ENCODE measurements at regions not wholly inside any gene's neighbourhood (a gene's known extent, or its start where the extent isn't known, plus 50 kb on each side); places are given as distances from the start of the nearest gene placed in this dataset.

DNA sequence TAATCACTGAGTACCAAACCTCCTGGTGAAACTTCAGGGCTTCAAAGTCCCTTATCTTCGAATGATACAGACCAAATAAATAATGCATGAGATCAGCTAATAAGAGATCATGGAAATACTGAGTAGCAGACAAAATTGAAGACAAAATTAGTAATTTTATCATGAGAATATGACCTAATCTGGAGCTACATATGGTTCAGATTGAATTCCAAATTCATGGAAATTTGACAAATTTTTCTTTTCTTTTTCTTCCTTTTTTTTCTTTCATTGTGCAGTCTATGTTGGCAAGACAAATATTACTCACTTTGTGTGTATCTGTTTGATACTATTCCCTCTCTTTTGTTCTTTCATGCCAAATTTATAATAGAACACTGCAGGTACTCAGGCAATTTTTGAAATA, 218.1 kb upstream of the KCNJ16 start:
- no peak for DNase-seq

DNA sequence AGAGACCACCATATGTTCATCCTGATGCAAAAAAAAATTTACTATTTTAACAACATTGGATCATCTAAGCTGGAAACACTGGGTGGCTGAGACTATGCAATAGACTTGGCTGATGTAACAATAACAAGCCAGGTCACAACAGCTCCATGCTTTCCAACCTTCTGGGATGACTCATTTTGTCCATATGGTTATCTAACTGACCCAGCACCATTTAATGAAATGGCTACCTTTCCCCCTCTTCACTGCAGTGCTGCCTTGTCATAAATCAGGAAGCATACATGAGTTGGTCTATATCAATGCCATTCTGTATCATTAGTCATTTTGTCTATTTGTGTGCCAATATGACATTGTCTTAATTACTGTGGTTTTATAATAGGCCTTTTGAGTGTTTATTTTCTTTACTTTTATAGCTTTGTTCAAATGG, 217.6 kb upstream of the KCNJ16 start:
- no peak for DNase-seq

DNA sequence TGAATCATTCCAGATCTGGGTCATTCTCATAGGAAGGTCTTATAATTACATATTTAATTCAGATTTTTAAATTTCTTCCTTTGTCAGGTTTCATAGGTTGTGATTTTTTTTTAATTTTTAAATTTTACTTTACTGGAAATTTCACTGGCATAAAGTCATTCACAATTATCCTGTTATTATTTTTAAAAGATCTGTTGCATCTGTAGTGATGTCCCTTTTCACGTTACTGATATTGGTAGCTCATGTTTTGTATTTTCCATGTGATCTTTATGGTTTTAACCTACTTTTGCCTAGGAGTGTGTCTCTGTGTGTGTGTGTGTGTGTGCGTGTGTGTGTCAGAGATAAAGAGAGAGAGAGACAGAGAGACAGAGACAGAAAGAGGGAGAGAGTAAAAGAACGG, 216.6 kb upstream of the KCNJ16 start:
- DNase-seq: no peak

DNA sequence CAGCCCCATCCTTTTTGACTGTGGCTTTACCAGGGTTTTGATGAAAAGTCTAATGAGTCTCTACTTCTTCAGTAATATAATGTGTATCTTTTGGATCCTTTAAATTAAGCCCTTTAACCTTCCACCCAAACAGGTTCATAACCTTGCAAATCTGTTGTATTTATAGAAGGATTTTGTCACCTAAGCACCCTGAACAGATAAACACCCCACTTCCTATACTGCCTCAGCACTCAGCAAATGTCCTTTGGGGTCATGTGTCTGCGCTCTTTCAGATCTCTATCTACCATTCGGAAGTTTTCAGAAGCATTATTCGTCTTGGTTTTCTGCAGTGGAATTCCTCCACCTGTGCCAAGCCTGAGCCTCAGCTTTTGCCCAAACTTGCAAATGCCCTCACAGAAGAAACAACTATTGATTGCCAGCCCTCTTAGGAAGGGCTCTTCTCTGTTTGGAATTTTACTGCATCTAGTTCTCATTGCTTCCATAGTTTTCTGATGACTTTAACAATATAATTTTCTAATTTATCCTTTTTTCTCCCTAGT, 214.8 kb upstream of the KCNJ16 start:
- no peak for DNase-seq

DNA sequence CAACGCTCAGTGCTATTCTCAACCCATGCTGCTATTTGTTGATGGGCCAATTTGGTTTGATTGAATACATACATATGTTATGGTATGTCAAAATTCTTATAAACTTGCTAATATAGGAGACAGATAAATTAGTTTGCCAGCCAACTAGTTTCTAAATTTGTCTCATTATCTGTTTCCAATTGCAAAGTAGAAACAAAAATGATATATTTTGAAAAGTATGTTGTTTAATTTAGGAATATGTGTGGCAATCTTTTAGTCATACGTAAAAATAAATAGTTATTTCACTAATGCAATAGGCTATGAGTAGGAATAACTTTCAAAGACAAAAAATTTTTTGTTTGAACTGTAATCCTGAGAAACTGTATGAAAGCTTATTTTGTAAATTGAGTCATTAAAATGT, 210.6 kb upstream of the KCNJ16 start:
- no peak for DNase-seq

DNA sequence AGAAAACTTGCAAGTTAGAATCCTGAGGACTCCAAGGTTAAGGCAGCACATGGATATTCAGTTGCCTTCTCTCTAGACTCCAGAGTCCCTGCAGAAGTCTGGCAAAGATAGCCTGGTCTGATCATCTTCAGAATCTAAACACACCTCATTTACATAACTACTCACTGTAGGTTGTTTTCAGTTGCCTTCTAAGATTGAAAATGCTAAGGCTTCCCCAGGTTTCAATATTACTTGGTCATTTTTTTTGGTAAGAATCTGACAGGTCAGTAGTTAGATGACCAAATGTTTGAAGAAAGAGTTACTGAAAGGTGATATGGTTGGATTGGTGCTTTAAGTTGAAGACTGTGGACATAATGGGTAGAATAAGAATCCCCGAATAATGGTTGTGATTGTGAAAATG, 205.4 kb upstream of the KCNJ16 start:
- no peak for DNase-seq

DNA sequence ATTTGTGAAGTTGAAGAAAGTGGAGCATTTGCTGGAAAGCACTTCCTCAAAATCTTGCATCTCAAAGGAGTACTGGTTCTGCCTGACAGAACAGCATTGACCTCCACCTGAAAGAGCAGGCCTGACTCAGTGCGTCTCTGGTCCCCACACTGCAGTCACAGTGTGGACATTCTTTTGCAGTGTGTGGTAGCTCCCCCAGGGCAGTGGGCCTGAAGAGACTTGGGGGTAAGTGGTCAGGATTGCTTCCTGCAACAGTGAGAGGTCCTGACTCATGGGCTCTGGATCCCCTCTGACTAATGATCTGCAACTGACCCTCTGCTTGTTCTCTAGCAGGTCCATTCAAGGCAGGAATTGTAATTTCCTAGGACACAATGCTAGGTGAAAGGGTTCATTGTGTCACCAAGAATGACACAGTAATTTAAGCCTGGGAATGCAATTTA, 204.9 kb upstream of the KCNJ16 start:
- DNase-seq: no peak

DNA sequence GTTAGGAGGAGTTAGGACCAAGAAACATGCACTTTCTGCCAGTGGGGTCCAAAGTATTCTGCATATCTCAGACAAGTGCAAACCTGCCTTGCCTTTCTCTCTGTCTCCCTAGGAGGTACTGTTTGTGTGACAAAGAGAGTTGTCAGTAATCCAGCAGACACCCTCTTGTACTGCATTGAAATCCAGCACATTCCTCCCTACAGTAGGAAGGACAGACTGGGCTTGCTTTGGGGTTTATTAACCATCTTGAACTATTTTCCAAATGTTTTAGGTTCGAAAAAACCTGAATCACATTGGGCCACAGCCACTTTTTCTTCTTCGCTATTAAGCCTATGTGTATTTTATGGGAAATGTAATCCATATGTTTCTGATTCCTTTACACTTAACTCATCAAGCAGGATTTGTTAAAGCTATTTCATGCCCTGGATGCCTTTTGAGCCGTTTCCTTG, 204.2 kb upstream of the KCNJ16 start:
- DNase-seq: no peak

DNA sequence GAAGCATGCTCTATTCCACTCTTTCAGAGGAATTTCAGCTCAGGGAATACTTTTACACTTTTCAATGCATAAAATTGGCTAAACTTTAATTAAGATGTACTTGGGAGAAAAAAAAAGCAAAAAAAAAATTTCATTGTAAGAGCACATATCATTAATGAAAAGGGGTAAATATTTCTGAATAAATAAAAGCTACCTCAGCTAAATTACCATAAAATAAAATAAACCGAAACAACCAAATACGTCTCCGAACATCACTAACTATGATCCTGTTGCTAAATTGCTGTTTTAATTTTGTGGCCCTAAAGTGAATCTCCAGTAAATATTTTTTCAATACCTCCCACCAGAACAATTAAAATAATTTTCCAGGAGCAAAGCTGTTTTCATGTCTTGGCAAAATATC, 203.7 kb upstream of the KCNJ16 start:
- DNase-seq: no peak

DNA sequence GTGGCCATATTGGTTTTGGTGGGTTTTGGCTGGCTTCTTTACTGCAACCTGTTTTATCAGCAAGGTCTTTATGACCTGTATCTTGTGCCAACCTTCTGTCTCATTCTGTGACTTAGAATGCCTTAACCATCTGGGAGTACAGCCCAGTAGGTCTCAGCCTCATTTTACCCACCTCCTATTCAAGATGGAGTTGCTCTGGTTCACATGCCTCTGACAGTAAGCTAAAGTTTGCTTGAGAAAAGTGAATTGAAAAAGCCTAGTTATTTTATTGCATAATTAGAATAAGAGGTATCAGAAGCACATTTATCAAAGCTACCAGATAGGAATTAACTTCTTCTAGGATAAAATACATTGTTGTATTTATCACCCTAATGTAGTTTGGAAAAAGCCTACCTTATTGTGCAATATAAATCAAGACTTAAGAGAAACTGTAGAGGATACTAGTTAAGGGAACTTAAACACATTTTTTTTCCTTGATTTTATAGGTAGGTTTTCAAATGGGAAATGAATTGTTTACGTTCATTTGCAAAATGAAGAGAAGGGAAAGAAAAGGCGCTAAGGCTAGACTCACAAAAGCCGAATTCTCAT, 202.3 kb upstream of the KCNJ16 start:
- no peak for DNase-seq

DNA sequence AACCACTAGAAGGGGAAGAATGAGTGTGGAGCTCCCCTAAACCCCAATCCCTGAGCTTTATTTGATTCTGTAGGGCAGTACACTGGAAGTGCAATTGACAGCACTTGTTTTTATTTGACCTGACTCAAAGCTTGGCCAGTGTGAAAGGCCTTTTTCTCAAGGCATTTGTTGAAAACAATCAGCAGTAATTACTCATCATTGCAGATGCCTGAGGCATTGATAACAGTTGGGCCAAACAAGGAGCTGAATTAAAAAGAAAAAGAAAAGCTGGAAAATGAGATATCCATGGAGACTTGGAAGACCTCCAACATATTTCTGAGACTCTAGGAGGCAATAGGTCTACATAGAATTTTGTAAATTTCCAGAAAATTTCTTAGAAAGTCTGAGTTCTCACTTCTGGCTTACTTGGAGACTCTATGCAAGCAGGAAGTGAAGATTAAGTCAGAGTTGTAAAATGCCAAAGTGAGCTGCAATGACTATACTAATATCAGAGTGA, 200.8 kb upstream of the KCNJ16 start:
- no peak for DNase-seq

DNA sequence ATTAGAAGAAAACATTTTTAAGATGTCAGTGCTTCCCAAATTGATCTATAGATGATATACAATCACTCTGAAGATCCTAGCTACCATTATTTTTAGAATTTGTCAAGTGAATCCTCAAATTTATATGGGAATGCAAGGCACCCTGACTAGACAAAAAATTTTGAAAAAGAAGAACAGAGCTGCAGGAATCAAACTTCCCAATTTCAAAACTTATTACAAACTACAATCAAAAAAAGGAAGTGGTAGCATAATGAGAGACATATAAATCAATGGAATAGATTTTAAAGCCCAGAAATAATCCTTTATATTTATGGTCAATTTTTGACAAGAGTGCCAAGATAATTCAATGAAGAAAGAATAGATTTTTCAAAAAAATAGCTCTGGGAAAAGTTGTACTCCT, 198.3 kb upstream of the KCNJ16 start:
- DNase-seq: no peak

DNA sequence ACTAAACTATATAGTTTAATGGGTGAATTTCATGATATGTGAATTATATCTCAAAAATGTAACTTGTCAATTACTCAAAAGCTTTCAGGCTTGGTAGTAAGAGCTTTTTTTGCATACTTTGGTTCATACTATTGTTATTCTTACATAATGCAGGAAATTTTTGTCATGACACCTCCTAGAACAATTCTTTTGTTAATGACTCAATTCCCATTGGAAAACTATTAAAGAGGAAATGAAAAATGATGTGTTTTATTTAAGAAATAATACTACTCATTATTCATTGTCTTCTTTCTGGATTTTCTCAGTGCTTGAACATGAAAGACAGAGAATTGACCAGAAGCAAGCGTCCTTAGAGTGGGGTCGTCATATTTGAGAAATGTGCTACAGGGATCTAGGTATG, 196.4 kb upstream of the KCNJ16 start:
- DNase-seq: no peak

DNA sequence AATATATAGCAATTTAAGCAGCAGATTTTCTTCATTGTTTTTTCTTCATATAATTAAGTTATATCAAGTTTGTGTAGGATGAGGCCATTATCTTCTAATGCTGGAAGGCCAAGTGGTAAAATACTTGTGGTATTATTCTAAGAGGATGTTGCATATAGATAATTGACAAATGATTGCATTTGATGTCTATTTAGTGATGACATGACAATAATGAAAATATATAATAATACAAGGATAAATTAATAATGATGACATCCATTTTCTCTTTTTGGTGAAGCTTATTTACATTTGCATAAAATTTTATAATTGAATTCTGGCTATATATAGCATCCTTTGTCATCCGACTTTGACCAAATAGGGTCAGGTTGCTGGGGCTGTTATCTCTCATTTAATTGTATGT, 195.4 kb upstream of the KCNJ16 start:
- no peak for DNase-seq

DNA sequence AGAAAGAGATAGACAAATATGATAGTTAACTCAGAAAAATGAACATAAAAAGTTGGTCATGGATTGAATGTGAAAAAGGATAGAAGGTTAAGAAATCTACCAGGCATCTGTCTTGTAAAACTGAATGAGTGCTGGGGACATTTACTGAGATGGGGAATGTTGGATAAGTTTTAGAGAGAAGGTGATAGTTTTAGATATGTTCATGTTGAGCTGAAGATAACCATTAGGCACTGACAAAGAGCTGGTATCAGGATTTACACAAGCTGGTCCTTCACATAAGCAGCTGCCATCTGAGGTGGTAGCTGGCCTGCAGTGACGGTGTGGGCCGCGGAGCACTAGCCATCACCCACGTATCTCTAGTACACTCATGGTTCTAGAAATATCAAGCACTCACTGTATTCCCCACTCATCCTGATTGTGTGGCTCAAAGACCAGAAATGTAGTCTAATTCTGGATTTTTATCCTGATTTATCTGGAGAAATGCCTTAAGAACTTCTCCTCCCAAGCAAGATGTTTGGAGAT, 194.4 kb upstream of the KCNJ16 start:
- DNase-seq: no peak

DNA sequence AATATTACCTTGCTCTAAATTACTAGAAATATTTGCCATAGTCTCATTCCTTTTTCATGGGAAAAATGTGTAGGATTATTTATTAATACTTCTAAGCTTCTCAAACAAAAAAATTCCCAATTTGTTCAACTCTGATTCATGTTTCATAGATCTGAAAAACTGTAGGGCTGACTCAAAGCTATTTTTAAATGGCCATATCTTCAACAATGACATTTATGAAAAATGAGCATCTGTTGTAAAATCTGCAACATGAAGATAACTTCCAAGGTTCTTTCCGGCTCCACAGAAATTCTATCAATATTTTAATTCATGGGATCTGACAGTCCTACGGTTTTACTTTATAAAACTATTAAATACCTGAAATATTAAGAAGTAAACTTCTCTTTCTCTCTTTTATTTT, 192.7 kb upstream of the KCNJ16 start:
- no peak for DNase-seq

DNA sequence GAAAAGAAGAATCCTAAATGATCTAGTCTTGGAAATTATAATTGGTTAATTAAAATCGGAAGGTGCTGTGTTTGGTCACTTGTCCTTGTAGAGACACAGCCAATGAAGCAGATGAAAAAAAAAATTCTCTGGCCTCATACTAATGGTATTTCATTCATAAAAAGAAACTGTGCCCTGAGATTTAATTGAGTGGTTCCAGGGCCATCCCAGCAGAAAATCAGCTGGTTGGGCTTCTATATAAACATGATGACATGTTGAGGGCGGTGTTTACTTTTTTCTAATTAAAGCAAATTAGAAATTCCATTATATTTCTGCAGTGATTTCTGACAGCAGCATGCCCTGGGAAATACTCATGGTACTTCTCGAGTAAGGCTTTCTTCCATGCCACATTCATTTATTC, 191.9 kb upstream of the KCNJ16 start:
- DNase-seq: no peak

DNA sequence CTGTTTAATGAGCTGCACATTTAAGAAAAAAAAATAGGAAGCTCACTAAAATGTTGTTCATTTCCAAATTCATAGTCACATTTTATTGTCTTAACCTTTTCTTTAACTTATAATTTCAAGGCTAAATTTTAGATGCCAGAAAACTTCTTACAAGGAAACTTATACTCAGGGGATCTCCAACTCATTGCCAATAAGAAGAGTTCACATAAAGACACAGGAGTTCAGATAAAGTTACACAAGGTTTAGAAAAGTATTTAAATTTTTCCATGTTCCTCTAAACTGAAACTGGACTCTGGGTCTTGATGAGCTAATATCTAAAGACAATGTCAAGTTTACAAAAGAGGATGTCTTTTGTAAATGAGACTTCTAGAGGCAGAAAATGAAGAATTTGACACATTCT, 190.7 kb upstream of the KCNJ16 start:
- DNase-seq: no peak

DNA sequence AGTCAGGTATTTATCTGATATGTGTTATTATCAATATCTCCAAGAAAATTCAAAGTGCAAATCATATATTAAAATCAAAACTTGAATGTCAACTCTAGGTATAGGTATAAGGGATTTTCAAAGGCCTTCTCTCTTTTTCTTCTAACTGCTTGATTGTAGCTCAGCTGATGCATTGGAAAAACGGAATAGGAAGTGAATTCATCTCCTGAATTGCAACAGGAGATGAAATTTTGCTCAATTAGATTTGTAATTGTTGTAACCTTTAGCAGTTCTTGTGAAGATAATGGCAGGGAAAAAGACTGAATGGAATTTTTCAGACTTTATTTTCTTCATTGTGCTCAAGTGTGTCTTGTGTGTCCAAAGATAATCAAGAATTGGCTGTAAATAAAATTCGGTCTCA, 190.2 kb upstream of the KCNJ16 start:
- DNase-seq: no peak

DNA sequence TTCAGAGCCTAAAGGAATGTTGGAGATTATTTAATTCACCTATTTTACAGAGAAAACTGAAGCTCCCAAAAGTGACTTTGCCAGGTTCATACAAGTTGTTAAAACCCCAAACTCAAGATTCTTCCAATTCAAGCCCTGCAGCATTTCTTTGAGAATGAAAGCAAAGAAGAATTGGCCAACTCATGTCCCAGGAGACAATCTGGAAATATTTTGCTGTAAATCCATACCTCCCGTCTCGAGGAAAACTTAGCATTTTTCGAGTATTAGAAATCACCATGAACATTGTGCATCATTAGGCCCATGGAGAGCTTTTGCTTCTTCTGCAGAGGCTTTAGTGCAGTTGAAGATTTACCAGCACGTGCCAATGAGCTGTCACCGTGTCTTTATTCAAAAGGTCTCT, 176.4 kb upstream of the KCNJ16 start:
- DNase-seq: no peak

DNA sequence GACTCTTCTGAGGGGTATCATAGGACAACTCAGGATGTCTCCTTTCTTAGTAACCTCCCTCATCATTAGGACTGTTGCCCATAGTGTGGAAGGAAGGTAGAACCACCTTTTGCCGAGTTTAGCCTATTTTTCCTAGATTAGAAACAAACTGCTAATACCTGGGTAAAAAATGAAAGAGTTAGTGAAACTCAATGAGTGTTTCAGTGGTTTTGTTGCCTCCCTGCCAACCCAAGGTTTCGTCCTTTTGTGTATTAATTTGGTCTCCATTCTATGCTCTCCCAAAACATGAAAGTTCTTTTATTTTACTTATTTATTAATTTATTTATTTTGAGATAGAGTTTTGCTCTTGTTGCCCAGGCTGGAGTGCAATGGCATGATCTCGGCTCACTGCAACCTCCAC, 174.9 kb upstream of the KCNJ16 start:
- DNase-seq: no peak

DNA sequence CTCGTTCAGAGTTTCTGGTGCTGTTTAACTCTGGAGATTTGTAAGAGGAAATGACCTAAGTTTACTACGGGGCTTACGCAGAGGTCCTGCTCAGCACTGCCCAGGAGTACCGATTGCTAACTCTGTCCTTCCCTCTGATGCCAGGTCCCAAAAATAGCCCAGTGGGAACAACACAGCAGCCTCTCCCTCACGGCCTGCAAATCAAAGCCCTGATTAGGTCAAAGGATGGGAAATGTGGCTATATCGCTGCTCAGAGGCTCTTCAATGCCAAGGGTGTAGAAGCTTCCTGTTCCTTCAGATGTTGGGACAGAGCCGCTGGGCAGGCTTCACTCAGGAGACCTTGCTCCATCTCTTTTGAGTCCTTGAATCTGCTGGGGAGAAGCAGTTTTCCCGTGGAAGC, 174.2 kb upstream of the KCNJ16 start:
- no peak for DNase-seq

DNA sequence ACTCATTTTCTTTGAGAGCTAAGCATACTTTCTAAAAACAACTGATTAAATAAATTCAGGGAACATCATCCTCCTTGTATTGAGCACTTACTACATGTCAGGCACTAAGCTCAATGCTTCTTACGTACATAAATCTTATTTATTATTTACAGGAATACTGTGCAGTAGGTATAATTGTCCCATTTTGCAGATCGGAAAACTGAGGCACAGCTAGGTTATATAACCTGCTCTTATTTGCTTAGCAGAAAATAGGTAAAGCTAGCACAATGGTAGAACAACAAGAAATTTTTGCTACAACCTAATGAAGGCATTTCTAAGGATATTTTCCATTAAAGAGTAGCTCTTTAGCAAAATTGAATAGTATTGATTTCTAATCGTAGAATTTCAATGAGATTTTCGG, 168.7 kb upstream of the KCNJ16 start:
- DNase-seq: no peak

DNA sequence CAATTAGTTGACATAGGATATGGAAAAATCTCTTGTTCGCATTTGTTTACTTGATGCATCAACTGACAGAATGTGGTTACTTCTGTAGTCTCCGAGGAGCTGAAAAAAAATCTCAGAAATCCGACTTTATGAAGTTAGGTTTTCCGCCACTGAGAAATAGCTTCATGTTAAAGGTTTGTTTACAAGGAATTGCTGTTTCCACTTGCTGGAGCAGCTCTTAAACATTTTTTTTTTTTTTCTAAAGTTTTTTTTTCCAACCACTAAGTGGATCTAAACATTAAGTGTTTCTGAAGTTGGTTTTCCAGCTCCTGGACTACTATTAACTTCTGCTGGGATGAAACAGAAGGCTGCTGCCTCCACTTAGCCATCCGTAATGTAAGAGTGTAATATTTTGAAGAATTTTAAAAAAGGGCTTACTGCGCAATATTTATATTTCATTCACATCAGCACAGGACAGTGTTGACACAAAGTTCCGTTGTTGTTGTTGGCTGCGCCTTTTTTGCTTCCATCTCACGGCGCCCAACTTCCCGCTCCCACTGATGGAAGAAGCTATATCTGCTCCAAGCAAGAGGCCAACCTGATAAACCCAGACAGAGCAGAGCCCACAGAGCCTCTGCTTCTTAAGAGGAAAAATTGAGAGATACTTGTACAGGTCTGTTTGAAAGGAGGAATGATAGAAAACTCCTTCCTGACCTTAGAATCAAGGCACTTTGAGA, 167.7 kb upstream of the KCNJ16 start:
- DNase-seq: no peak

Data from NCI-H187 treated with DMSO at 0.1 percent for 48 hours (cell line).